PC-9 (cell line): ENCODE measurements at regions not wholly inside any gene's neighbourhood (a gene's known extent, or its start where the extent isn't known, plus 50 kb on each side); places are given as distances from the start of the nearest gene placed in this dataset.

Experiments
- CTCF ChIP-seq: fragments of 200-600 bp; sonication (generic); conservative IDR thresholded peaks from 2 replicates; pipeline ENCODE4 v1.6.1; 2017; ENCODE audit warnings: mixed run types, antibody characterized with exemption, mild to moderate bottlenecking, moderate library complexity
- EZH2 ChIP-seq: fragments of 200-600 bp; sonication (generic); IDR thresholded peaks from 2 replicates; pipeline ENCODE4 v1.8.0; 2017; ENCODE audit warnings: antibody characterized with exemption, low read depth

DNA sequence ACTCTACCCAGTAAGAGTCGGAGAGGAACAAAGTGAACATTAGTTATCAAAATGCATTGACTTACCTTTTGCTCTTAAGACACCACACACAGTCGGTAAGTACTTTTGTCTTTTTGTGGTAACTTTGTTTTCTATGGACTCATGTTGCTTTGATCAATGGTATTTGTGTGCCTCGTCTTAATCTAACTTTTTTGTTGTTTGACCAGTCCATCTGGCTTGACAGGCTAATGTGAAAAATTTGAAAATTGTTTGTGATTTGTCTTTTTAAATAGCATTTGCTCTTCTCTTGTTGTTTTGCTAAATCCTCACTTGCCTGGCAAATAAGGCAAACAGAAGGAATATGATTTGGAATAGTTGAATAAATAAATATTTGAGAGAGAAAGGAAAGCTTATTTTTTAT, 71.4 kb upstream of the CHD1 start:
- TF ChIP-seq EZH2 (no peak), CTCF (no peak)
